CMK (cell line): ENCODE measurements at regions not wholly inside any gene's neighbourhood (a gene's known extent, or its start where the extent isn't known, plus 50 kb on each side); places are given as distances from the start of the nearest gene placed in this dataset.

ENCODE experiments used
- DNase-seq: peaks from one replicate; pipeline ENCODE4 v3.0.0-alpha.2; 2010; ENCODE audit warnings: low read depth

GRCh38 chr5:8473827-8474568, 605.0 kb downstream of the MTRR start:
- no peak for DNase-seq

- no peak for DNase-seq
These were observed 605.6 kb downstream of the MTRR start for GRCh38 chr5:8474569-8474930.

GRCh38 chr5:8478326-8478725, 609.4 kb downstream of the MTRR start:
- DNase-seq: no peak

- no peak for DNase-seq
These were observed 612.1 kb downstream of the MTRR start for GRCh38 chr5:8481007-8481406.

GRCh38 chr5:8491254-8491653, 622.3 kb downstream of the MTRR start:
- DNase-seq: no peak

GRCh38 chr5:8493176-8493575, 624.2 kb downstream of the MTRR start:
- no peak for DNase-seq

- no peak for DNase-seq
These were observed 631.5 kb downstream of the MTRR start for GRCh38 chr5:8500426-8500825.

- DNase-seq: no peak
These were observed 636.2 kb downstream of the MTRR start for GRCh38 chr5:8505196-8505595.

- no peak for DNase-seq
These were observed 639.3 kb downstream of the MTRR start for GRCh38 chr5:8508231-8508630.

- DNase-seq: no peak
These were observed 647.4 kb downstream of the MTRR start for GRCh38 chr5:8516356-8516755.

GRCh38 chr5:8517456-8517855, 648.5 kb downstream of the MTRR start:
- no peak for DNase-seq

GRCh38 chr5:8520917-8521316, 652.0 kb downstream of the MTRR start:
- DNase-seq: no peak

GRCh38 chr5:8521991-8522390, 653.0 kb downstream of the MTRR start:
- DNase-seq: no peak

GRCh38 chr5:8522646-8523045, 653.7 kb downstream of the MTRR start:
- DNase-seq: no peak

- DNase-seq: no peak
These were observed 654.6 kb downstream of the MTRR start for GRCh38 chr5:8523501-8523900.

- no peak for DNase-seq
These were observed 656.9 kb downstream of the MTRR start for GRCh38 chr5:8525819-8526218.

GRCh38 chr5:8528106-8528505, 659.2 kb downstream of the MTRR start:
- DNase-seq: no peak

- no peak for DNase-seq
These were observed 669.9 kb downstream of the MTRR start for GRCh38 chr5:8538821-8539220.

- DNase-seq: no peak
These were observed 671.4 kb downstream of the MTRR start for GRCh38 chr5:8540317-8540716.

- no peak for DNase-seq
These were observed 682.0 kb downstream of the MTRR start for GRCh38 chr5:8550921-8551320.

GRCh38 chr5:8553364-8553763, 684.4 kb downstream of the MTRR start:
- no peak for DNase-seq

- no peak for DNase-seq
These were observed 688.8 kb downstream of the MTRR start for GRCh38 chr5:8557728-8558127.

GRCh38 chr5:8560776-8561175, 691.8 kb downstream of the MTRR start:
- no peak for DNase-seq

- no peak for DNase-seq
These were observed 692.4 kb downstream of the MTRR start for GRCh38 chr5:8561224-8561840.
